Progenitor cell of endocrine pancreas (in vitro differentiated cells): ENCODE measurements at regions not wholly inside any gene's neighbourhood (a gene's known extent, or its start where the extent isn't known, plus 50 kb on each side); places are given as distances from the start of the nearest gene placed in this dataset.

ENCODE experiments used
- DNase-seq: peaks from one replicate; pipeline ENCODE4 v3.0.0; 2021; ENCODE audit warnings: low spot score; ENCODE audit not compliant: unreplicated experiment
- H3K27ac Mint-ChIP-seq: 2 replicates; pipeline ENCODE4 v1.8.0; 2021; ENCODE audit warnings: mild to moderate bottlenecking, moderate library complexity, mixed read lengths
- H3K27me3 Mint-ChIP-seq: 2 replicates; pipeline ENCODE4 v1.8.0; 2021; ENCODE audit warnings: mixed read lengths
- H3K36me3 Mint-ChIP-seq: 2 replicates; pipeline ENCODE4 v1.8.0; 2022; ENCODE audit warnings: mixed read lengths; ENCODE audit not compliant: insufficient read depth
- H3K4me1 Mint-ChIP-seq: 2 replicates; pipeline ENCODE4 v1.8.0; 2021; ENCODE audit warnings: low read depth, mixed read lengths
- H3K4me3 Mint-ChIP-seq: 2 replicates; pipeline ENCODE4 v1.8.0; 2021; ENCODE audit warnings: low read depth, mild to moderate bottlenecking, moderate library complexity, mixed read lengths
- H3K9me3 Mint-ChIP-seq: 2 replicates; pipeline ENCODE4 v1.8.0; 2021; ENCODE audit warnings: low read depth, mixed read lengths
- CTCF ChIP-seq: fragments of 200-600 bp; sonication (generic); IDR thresholded peaks from one replicate; pipeline ENCODE4 v1.5.0; 2021; ENCODE audit warnings: antibody characterized with exemption, mild to moderate bottlenecking; ENCODE audit not compliant: unreplicated experiment

DNA sequence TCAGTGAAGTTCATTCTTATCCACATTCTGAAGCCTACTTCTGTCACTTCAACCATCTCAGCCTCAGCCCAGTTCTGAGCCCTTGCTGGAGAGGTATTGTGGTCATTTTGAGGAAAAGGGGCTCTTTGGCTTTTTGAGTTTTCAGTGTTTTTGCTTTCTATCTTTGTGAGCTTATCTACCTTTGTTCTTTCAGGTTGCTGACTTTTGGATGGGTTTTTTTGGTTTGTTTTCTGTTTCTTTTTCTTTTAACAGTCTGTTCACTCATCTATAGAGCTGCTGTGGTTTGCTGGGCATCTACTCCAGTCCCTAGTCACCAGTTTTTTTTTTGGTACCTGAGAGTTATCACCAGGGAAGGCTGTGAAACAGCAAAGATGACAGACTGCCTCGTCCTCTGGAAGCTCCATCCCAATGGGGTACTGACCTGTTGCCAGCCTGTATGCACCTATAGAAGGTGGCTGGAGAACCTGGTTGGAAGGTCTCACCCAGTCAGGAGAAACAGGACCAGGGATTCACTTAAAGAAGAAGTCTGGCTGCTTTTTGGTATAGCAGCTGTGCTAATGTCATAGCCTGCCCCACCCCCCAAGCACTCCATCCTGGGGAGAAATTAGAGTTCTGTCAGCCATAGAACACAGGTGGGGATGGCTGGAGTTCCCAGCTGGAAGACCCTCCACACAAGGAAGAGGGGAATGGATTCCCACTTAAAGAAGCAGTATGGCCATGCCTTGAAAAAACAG is 138.6 kb upstream of the TSLP start:
- peaks cover 14% of the 10 kb centered on the region for H3K9me3 Mint-ChIP-seq
- H3K36me3 Mint-ChIP-seq = no peaks in the 10 kb centered on the region
- H3K4me1 Mint-ChIP-seq = no peaks in the 10 kb centered on the region
- no peak overlapping the region for H3K4me3 Mint-ChIP-seq
- no peaks in the 10 kb centered on the region for H3K27me3 Mint-ChIP-seq
- H3K27ac Mint-ChIP-seq = no peak overlapping the region
- no peak for TF ChIP-seq CTCF
- DNase-seq = no peak

- TF ChIP-seq CTCF = no peak
- Mint-ChIP-seq H3K4me1 (no peaks in the 10 kb centered on the region), H3K27ac (no peak overlapping the region), H3K9me3 (peaks cover 4% of the 10 kb centered on the region), H3K27me3 (peaks cover 3% of the 10 kb centered on the region), H3K36me3 (no peaks in the 10 kb centered on the region), H3K4me3 (no peak overlapping the region)
- no peak for DNase-seq
Observed at GRCh38 chr5:110940136-110940535, 131.4 kb upstream of the TSLP start.

- no peak overlapping the region for H3K4me3 Mint-ChIP-seq
- peaks cover 3% of the 10 kb centered on the region for H3K27me3 Mint-ChIP-seq
- H3K27ac Mint-ChIP-seq = no peak overlapping the region
- no peak for DNase-seq
- TF ChIP-seq CTCF = no peak
- H3K36me3 Mint-ChIP-seq = no peaks in the 10 kb centered on the region
- H3K9me3 Mint-ChIP-seq = no peaks in the 10 kb centered on the region
- no peaks in the 10 kb centered on the region for H3K4me1 Mint-ChIP-seq
Observed at GRCh38 chr5:110945874-110946436, 125.6 kb upstream of the TSLP start.

- no peaks in the 10 kb centered on the region for H3K36me3 Mint-ChIP-seq
- no peak for TF ChIP-seq CTCF
- H3K4me3 Mint-ChIP-seq = no peak overlapping the region
- no peak for DNase-seq
- H3K27me3 Mint-ChIP-seq = no peaks in the 10 kb centered on the region
- no peak overlapping the region for H3K27ac Mint-ChIP-seq
- H3K9me3 Mint-ChIP-seq = peaks cover 4% of the 10 kb centered on the region
- no peaks in the 10 kb centered on the region for H3K4me1 Mint-ChIP-seq
Observed at GRCh38 chr5:110951373-110951791, 120.1 kb upstream of the TSLP start.

GRCh38 chr5:110956280-110956912 is 115.1 kb upstream of the TSLP start:
- TF ChIP-seq CTCF = no peak
- Mint-ChIP-seq H3K27ac (no peak overlapping the region), H3K4me3 (no peak overlapping the region), H3K27me3 (no peaks in the 10 kb centered on the region), H3K4me1 (no peaks in the 10 kb centered on the region), H3K9me3 (peaks cover 4% of the 10 kb centered on the region), H3K36me3 (no peaks in the 10 kb centered on the region)
- no peak for DNase-seq
